ENCODE measurements at regions not wholly inside any gene's neighbourhood (a gene's known extent, or its start where the extent isn't known, plus 50 kb on each side); places are given as distances from the start of the nearest gene placed in this dataset.

GRCh38 chr4:28209371-28209924 lies 1348.8 kb downstream of the STIM2 start:
- H3F3A ChIP-seq (replicated peaks; ENCODE audit: low read depth), result no peaks in the 10 kb centered on the region
- H3K4me2 ChIP-seq, result no peak overlapping the region
- no peaks in the 10 kb centered on the region for H4K20me1 ChIP-seq (replicated peaks; ENCODE audit: insufficient read depth)
- H3K9me2 ChIP-seq (ENCODE audit: insufficient read depth), result no peaks in the 10 kb centered on the region
- H3K36me3 ChIP-seq (ENCODE audit: insufficient read depth), result peaks cover 4% of the 10 kb centered on the region; the same call in 1 of the 2 replicates
- H2AFZ ChIP-seq, result no peak overlapping the region
- H3K27ac ChIP-seq (ENCODE audit: low read depth), result no peak overlapping the region
- Mint-ChIP-seq H3K36me3 (ENCODE audit: low read depth) (peaks cover 16% of the 10 kb centered on the region), H3K9me3 (peaks cover 23% of the 10 kb centered on the region), H3K27ac (no peak overlapping the region), H3K4me3 (no peak overlapping the region), H3K4me1 (no peaks in the 10 kb centered on the region), H3K27me3 (ENCODE audit: insufficient read depth, low read depth, poor library complexity) (no peaks in the 10 kb centered on the region)
- H3K4me3 ChIP-seq, result no peak overlapping the region
- H3K79me2 ChIP-seq (replicated peaks; ENCODE audit: insufficient read depth), result no peaks in the 10 kb centered on the region
- no peak for TF ChIP-seq JUNB (IDR thresholded peaks at IDR 0.05; ENCODE audit: unreplicated experiment)
- TF ChIP-seq REST (IDR thresholded peaks at IDR 0.05; ENCODE audit: unreplicated experiment), result no peak
- TF ChIP-seq ZNF462 (CRISPR knock-in tag; IDR thresholded peaks at IDR 0.05), result no peak
- no peak for TF ChIP-seq EZH2phosphoT487 (IDR thresholded peaks at IDR 0.05; ENCODE audit: unreplicated experiment)
- TF ChIP-seq CTCF (conservative IDR thresholded peaks at IDR 0.05; ENCODE audit: low read depth in 2 of 2), result no peak
- TF ChIP-seq EZH2 (IDR thresholded peaks at IDR 0.05; ENCODE audit: low read depth, unreplicated experiment), result no peak
- TF ChIP-seq NANOG (IDR thresholded peaks at IDR 0.05; ENCODE audit: borderline replicate concordance), result no peak
- TF ChIP-seq STAT1 (IDR thresholded peaks at IDR 0.05; ENCODE audit: unreplicated experiment), result no peak
- no peak for TF ChIP-seq CREB1 (CRISPR knock-in tag; IDR thresholded peaks at IDR 0.05; ENCODE audit: low read depth)
- TF ChIP-seq ZNF114 (CRISPR knock-in tag; IDR thresholded peaks at IDR 0.05), result no peak
- no peak for TF ChIP-seq ZNF331 (CRISPR knock-in tag; IDR thresholded peaks at IDR 0.05; ENCODE audit: low read depth)
- TF ChIP-seq POLR2AphosphoS5 (IDR thresholded peaks at IDR 0.05; ENCODE audit: low read depth), result no peak
- TF ChIP-seq ETS1 (IDR thresholded peaks at IDR 0.05), result no peak
- no peak for DNase-seq (ENCODE audit: low spot score)
- ATAC-seq, result no peak
- H3K4me1 ChIP-seq (ENCODE audit: insufficient read depth), result no peaks in the 10 kb centered on the region
- H3K27me3 ChIP-seq (ENCODE audit: insufficient read depth), result no peaks in the 10 kb centered on the region
